ENCODE measurements at regions not wholly inside any gene's neighbourhood (a gene's known extent, or its start where the extent isn't known, plus 50 kb on each side); places are given as distances from the start of the nearest gene placed in this dataset.

DNA sequence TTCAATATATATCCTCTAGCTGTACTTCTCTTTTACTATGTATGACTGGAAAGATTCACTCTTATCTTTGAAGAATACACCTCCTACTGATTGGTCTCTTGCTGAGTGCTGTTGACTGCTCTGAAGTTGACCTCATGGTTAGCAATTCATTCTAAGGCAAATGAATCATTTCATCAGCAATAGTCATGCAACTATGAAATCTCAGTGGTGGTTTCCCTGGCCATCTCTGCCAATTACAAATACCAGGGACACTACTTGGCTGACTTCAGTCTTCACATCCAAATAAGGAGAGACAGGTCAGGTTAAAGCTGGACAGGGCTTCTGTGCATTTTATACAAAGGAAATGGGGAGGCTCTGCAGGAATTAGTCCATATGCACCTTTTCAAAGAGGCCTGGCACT, 333.5 kb upstream of the ACTBL2 start:
- DNase-seq (no peak), ATAC-seq (no peak)
- H3K27ac Mint-ChIP-seq: no peak overlapping the region
- H3K36me3 Mint-ChIP-seq: no peaks in the 10 kb centered on the region
- no peak overlapping the region for H3K4me3 Mint-ChIP-seq
- peaks cover 0 to 6% (median 0%) of the 10 kb centered on the region in 9 donors for H3K9me3 Mint-ChIP-seq
- H3K27me3 Mint-ChIP-seq: peaks cover 0 to 2% (median 0%) of the 10 kb centered on the region in 5 donors
- POLR2A ChIA-PET: no interaction called here
- H3K4me1 Mint-ChIP-seq: no peaks in the 10 kb centered on the region

GRCh38 chr5:57805732-57806131, 323.1 kb upstream of the ACTBL2 start:
- peaks cover 0 to 19% (median 5%) of the 10 kb centered on the region in 5 donors for H3K27me3 Mint-ChIP-seq
- H3K4me3 Mint-ChIP-seq: no peak overlapping the region
- no peaks in the 10 kb centered on the region for H3K9me3 Mint-ChIP-seq
- POLR2A ChIA-PET: no interaction called here
- ATAC-seq (no peak), DNase-seq (no peak)
- no peaks in the 10 kb centered on the region for H3K36me3 Mint-ChIP-seq
- no peaks in the 10 kb centered on the region for H3K4me1 Mint-ChIP-seq
- no peak overlapping the region for H3K27ac Mint-ChIP-seq

GRCh38 chr5:57805170-57805569, 322.6 kb upstream of the ACTBL2 start:
- H3K36me3 Mint-ChIP-seq: no peaks in the 10 kb centered on the region
- ATAC-seq: no peak
- no peaks in the 10 kb centered on the region for H3K9me3 Mint-ChIP-seq
- no peak overlapping the region for H3K4me3 Mint-ChIP-seq
- POLR2A ChIA-PET: no interaction called here
- no peak for DNase-seq
- no peak overlapping the region for H3K27ac Mint-ChIP-seq
- H3K4me1 Mint-ChIP-seq: no peaks in the 10 kb centered on the region
- H3K27me3 Mint-ChIP-seq: peaks cover 0 to 19% (median 5%) of the 10 kb centered on the region in 5 donors

GRCh38 chr5:57804505-57804904, 321.9 kb upstream of the ACTBL2 start:
- Mint-ChIP-seq H3K4me3 (no peak overlapping the region), H3K4me1 (no peaks in the 10 kb centered on the region), H3K27ac (no peak overlapping the region), H3K27me3 (peaks cover 0 to 19% (median 6%) of the 10 kb centered on the region in 5 donors), H3K36me3 (no peaks in the 10 kb centered on the region), H3K9me3 (no peaks in the 10 kb centered on the region)
- DNase-seq (no peak), ATAC-seq (no peak)
- POLR2A ChIA-PET: no interaction called here

DNA sequence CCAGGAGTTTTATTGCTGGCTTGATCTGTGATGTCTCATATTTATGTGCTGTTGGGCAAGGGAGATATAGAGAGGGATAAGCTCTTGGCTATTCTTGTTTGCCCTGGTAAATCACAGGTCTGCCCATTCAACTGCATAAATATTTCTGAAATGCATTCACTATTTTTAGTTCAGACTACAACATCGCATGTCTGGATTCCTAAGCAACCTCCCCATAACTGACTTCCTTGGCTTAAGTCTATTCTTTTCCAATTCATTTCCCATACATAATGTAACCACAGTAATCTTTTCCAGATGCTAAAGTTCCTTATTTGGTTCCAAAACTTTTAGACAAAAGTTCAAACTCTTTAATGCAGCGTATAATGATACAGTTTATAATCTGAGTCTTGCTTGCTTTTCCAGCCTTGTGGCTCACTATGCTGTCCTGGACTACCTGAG, 321.4 kb upstream of the ACTBL2 start:
- Mint-ChIP-seq H3K9me3 (no peaks in the 10 kb centered on the region), H3K27ac (no peak overlapping the region), H3K27me3 (peaks cover 0 to 15% (median 6%) of the 10 kb centered on the region in 5 donors), H3K4me3 (no peak overlapping the region), H3K4me1 (no peaks in the 10 kb centered on the region), H3K36me3 (no peaks in the 10 kb centered on the region)
- ATAC-seq (no peak), DNase-seq (no peak)
- POLR2A ChIA-PET: no interaction called here

DNA sequence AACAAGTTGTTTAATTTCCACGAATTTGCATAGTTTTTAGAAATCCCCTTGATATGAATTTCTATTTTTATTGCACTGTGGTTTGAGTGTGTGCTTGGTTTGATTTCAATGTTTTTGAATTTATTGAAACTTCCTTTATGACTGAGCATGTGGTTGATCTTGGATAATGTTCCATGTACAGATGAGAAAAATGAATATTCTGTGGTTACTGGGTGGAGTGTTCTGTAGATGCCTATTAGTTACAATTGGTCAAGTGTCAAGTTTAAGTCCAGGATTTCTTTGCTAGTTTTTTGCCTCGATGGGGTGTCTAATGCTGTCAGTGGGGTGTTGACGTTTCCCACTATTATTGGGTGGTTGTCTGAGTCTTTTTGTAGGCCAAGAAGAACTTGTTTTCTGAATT, 319.5 kb upstream of the ACTBL2 start:
- no peaks in the 10 kb centered on the region for H3K4me1 Mint-ChIP-seq

GRCh38 chr5:57795203-57795602, 312.6 kb upstream of the ACTBL2 start:
- no peak for ATAC-seq

More for the DNA sequence above, 319.5 kb upstream of the ACTBL2 start:
- POLR2A ChIA-PET: no interaction called here
- no peaks in the 10 kb centered on the region for H3K36me3 Mint-ChIP-seq
- no peaks in the 10 kb centered on the region for H3K9me3 Mint-ChIP-seq
- DNase-seq: no peak
- no peak for ATAC-seq
- H3K4me3 Mint-ChIP-seq: no peak overlapping the region
- H3K27ac Mint-ChIP-seq: no peak overlapping the region
- H3K27me3 Mint-ChIP-seq: peaks cover 0 to 10% (median 5%) of the 10 kb centered on the region in 5 donors

GRCh38 chr5:57791875-57792274, 309.3 kb upstream of the ACTBL2 start:
- no peaks in the 10 kb centered on the region for H3K36me3 Mint-ChIP-seq
- no peaks in the 10 kb centered on the region for H3K4me1 Mint-ChIP-seq
- H3K9me3 Mint-ChIP-seq: no peaks in the 10 kb centered on the region
- peaks cover 2 to 16% (median 4%) of the 10 kb centered on the region in 5 donors for H3K27me3 Mint-ChIP-seq
- DNase-seq (no peak), ATAC-seq (no peak)
- no peak overlapping the region for H3K4me3 Mint-ChIP-seq
- no peak overlapping the region for H3K27ac Mint-ChIP-seq
- POLR2A ChIA-PET: no interaction called here

More at GRCh38 chr5:57795203-57795602, 312.6 kb upstream of the ACTBL2 start:
- Mint-ChIP-seq H3K27me3 (peaks cover 3 to 8% (median 4%) of the 10 kb centered on the region in 5 donors), H3K4me1 (no peaks in the 10 kb centered on the region), H3K27ac (no peak overlapping the region), H3K4me3 (no peak overlapping the region), H3K9me3 (no peaks in the 10 kb centered on the region), H3K36me3 (no peaks in the 10 kb centered on the region)
- POLR2A ChIA-PET: no interaction called here
- no peak for DNase-seq

DNA sequence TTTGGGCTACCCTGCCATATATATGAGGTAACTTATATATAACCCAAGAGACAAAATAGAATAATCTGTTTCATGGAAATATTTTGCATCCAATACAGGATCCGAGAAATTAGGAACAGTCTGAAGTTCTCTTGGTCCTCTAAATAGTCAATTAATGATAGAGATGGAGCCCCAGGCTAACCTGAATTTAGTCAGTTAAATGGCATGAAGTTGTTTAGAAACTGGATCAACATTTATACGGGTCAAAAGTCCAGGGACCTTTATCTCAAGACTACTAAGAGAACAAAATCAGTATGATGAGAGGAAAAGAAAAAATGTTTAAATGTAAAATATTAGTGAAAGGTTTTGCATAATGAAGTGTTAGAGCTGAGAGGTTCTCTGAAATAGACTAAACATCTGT, 303.3 kb upstream of the ACTBL2 start:
- ATAC-seq: no peak
- Mint-ChIP-seq H3K9me3 (no peaks in the 10 kb centered on the region), H3K27me3 (peaks cover 0 to 16% (median 2%) of the 10 kb centered on the region in 5 donors), H3K36me3 (no peaks in the 10 kb centered on the region), H3K4me1 (no peaks in the 10 kb centered on the region), H3K27ac (no peak overlapping the region), H3K4me3 (no peak overlapping the region)
- POLR2A ChIA-PET: no interaction called here
- no peak for DNase-seq

- Mint-ChIP-seq H3K27me3 (peaks cover 0 to 8% (median 5%) of the 10 kb centered on the region in 5 donors), H3K4me3 (no peak overlapping the region), H3K27ac (no peak overlapping the region), H3K36me3 (no peaks in the 10 kb centered on the region), H3K4me1 (no peaks in the 10 kb centered on the region), H3K9me3 (no peaks in the 10 kb centered on the region)
- POLR2A ChIA-PET: no interaction called here
- no peak for DNase-seq
- no peak for ATAC-seq
Measured at GRCh38 chr5:57784121-57784520, 301.5 kb upstream of the ACTBL2 start.

- no peaks in the 10 kb centered on the region for H3K9me3 Mint-ChIP-seq
- peaks cover 0 to 8% (median 5%) of the 10 kb centered on the region in 5 donors for H3K27me3 Mint-ChIP-seq
- H3K4me1 Mint-ChIP-seq: no peaks in the 10 kb centered on the region
- no peaks in the 10 kb centered on the region for H3K36me3 Mint-ChIP-seq
- DNase-seq (no peak), ATAC-seq (no peak)
- POLR2A ChIA-PET: no interaction called here
- H3K4me3 Mint-ChIP-seq: no peak overlapping the region
- no peak overlapping the region for H3K27ac Mint-ChIP-seq
Measured at GRCh38 chr5:57783693-57784092, 301.1 kb upstream of the ACTBL2 start.

DNA sequence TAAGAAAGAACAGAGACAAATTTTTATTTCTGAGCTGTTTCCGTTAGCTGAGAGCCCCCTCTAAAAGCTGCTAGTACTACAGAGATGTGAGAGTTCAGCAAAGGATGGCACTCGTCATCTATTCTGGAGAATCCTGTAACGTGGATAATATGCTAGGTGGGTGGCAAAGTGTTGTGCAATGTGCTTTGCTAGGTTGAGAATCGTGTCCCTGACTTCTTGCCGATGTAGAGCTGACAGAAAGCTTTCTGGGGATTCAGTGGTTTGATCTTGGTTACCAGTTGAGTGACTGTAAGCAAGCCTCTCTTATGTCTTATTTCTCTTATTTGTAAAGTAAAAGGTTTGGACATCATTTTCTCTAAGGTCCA, 298.3 kb upstream of the ACTBL2 start:
- Mint-ChIP-seq H3K36me3 (no peaks in the 10 kb centered on the region), H3K9me3 (no peaks in the 10 kb centered on the region), H3K4me1 (no peaks in the 10 kb centered on the region), H3K27me3 (peaks cover 0 to 8% (median 5%) of the 10 kb centered on the region in 5 donors), H3K27ac (no peak overlapping the region), H3K4me3 (no peak overlapping the region)
- DNase-seq: no peak
- no peak for ATAC-seq
- POLR2A ChIA-PET: no interaction called here

GRCh38 chr5:57780306-57780960, 297.8 kb upstream of the ACTBL2 start:
- ATAC-seq (no peak), DNase-seq (no peak)
- Mint-ChIP-seq H3K36me3 (no peaks in the 10 kb centered on the region), H3K27ac (no peak overlapping the region), H3K9me3 (no peaks in the 10 kb centered on the region), H3K4me3 (no peak overlapping the region), H3K27me3 (peaks cover 0 to 8% (median 5%) of the 10 kb centered on the region in 5 donors), H3K4me1 (no peaks in the 10 kb centered on the region)
- POLR2A ChIA-PET: no interaction called here

All from naive thymus-derived CD8-positive, alpha-beta T cell (primary cell).